ENCODE measurements at regions not wholly inside any gene's neighbourhood (a gene's known extent, or its start where the extent isn't known, plus 50 kb on each side); places are given as distances from the start of the nearest gene placed in this dataset.
"Not testable (repeated sequence)": the region's sequence is repeated elsewhere in the genome, so short reads cannot be mapped to it uniquely, and the experiment has no call there.

- no peaks in the 10 kb centered on the region for H3K4me1 Mint-ChIP-seq (ENCODE audit: low read depth, unreplicated experiment)
- H3K4me1 ChIP-seq = no peaks in the 10 kb centered on the region
- DNase-seq = no peak
- no peaks in the 10 kb centered on the region for H3K36me3 Mint-ChIP-seq (ENCODE audit: insufficient read depth, unreplicated experiment)
- no peak overlapping the region for H3K4me3 Mint-ChIP-seq (ENCODE audit: unreplicated experiment)
- CTCF ChIA-PET = interaction anchor here (0.8 kb wide), 1 partner anchor 358 kb away, joined by 6 read pairs; no protein-coding TSS in a partner anchor
- H3K27ac Mint-ChIP-seq (ENCODE audit: unreplicated experiment) = no peak overlapping the region
- H3K9me3 Mint-ChIP-seq (ENCODE audit: unreplicated experiment) = no peaks in the 10 kb centered on the region
- no TSS peak for BruUV-seq (replicated peaks)
- POLR2A ChIA-PET = no interaction called here
- no peaks in the 10 kb centered on the region for H3K27me3 Mint-ChIP-seq (ENCODE audit: insufficient read depth, unreplicated experiment)
- H3K4me3 ChIP-seq (ENCODE audit: low read depth, low read length) = no peak overlapping the region
- no peaks in the 10 kb centered on the region for H3K36me3 ChIP-seq (ENCODE audit: control insufficient read depth, insufficient read depth, low read length)
- H3K9me3 ChIP-seq = no peaks in the 10 kb centered on the region
- TF ChIP-seq CTCF (IDR thresholded peaks at IDR 0.05; ENCODE audit: insufficient read depth in 1 of 2, low read depth in 1 of 2, low read length in 1 of 2, severe bottlenecking in 1 of 2, unreplicated experiment in 1 of 2) = no peak
- intact Hi-C loops (cut with micrococcal nuclease; ENCODE audit: unreplicated experiment) = no loop called here
- no peaks in the 10 kb centered on the region for H3K27me3 ChIP-seq (replicated peaks; ENCODE audit: control insufficient read depth, insufficient read depth, low read length)
These were observed 176.9 kb downstream of the FASLG start for GRCh38 chr1:172835834-172836233.

- no TSS peak for BruUV-seq (replicated peaks)
- no peaks in the 10 kb centered on the region for H3K9me3 Mint-ChIP-seq (ENCODE audit: unreplicated experiment)
- no peaks in the 10 kb centered on the region for H3K27me3 Mint-ChIP-seq (ENCODE audit: insufficient read depth, unreplicated experiment)
- intact Hi-C loops (cut with micrococcal nuclease; ENCODE audit: unreplicated experiment) = no loop called here
- no peaks in the 10 kb centered on the region for H3K27me3 ChIP-seq (replicated peaks; ENCODE audit: control insufficient read depth, insufficient read depth, low read length)
- POLR2A ChIA-PET = no interaction called here
- no peaks in the 10 kb centered on the region for H3K4me1 Mint-ChIP-seq (ENCODE audit: low read depth, unreplicated experiment)
- TF ChIP-seq CTCF (IDR thresholded peaks at IDR 0.05; ENCODE audit: insufficient read depth in 1 of 2, low read depth in 1 of 2, low read length in 1 of 2, severe bottlenecking in 1 of 2, unreplicated experiment in 1 of 2) = no peak
- DNase-seq = no peak
- no peak overlapping the region for H3K4me3 ChIP-seq (ENCODE audit: low read depth, low read length)
- H3K36me3 Mint-ChIP-seq (ENCODE audit: insufficient read depth, unreplicated experiment) = no peaks in the 10 kb centered on the region
- no peaks in the 10 kb centered on the region for H3K4me1 ChIP-seq
- H3K36me3 ChIP-seq (ENCODE audit: control insufficient read depth, insufficient read depth, low read length) = no peaks in the 10 kb centered on the region
- H3K9me3 ChIP-seq = no peaks in the 10 kb centered on the region
- no peak overlapping the region for H3K27ac Mint-ChIP-seq (ENCODE audit: unreplicated experiment)
- CTCF ChIA-PET = no interaction called here
- H3K4me3 Mint-ChIP-seq (ENCODE audit: unreplicated experiment) = no peak overlapping the region
These were observed 179.1 kb downstream of the FASLG start for GRCh38 chr1:172837816-172838679.

- H3K9me3 ChIP-seq = no peaks in the 10 kb centered on the region
- no peaks in the 10 kb centered on the region for H3K27me3 ChIP-seq (replicated peaks; ENCODE audit: control insufficient read depth, insufficient read depth, low read length)
- no peaks in the 10 kb centered on the region for H3K27me3 Mint-ChIP-seq (ENCODE audit: insufficient read depth, unreplicated experiment)
- DNase-seq = no peak
- no peaks in the 10 kb centered on the region for H3K36me3 ChIP-seq (ENCODE audit: control insufficient read depth, insufficient read depth, low read length)
- no peaks in the 10 kb centered on the region for H3K36me3 Mint-ChIP-seq (ENCODE audit: insufficient read depth, unreplicated experiment)
- ChIA-PET CTCF (no interaction called here), POLR2A (no interaction called here)
- no TSS peak for BruUV-seq (replicated peaks)
- no peak for TF ChIP-seq CTCF (IDR thresholded peaks at IDR 0.05; ENCODE audit: insufficient read depth in 1 of 2, low read depth in 1 of 2, low read length in 1 of 2, severe bottlenecking in 1 of 2, unreplicated experiment in 1 of 2)
- H3K27ac Mint-ChIP-seq (ENCODE audit: unreplicated experiment) = no peak overlapping the region
- H3K4me1 ChIP-seq = no peaks in the 10 kb centered on the region
- no peak overlapping the region for H3K4me3 ChIP-seq (ENCODE audit: low read depth, low read length)
- intact Hi-C loops (cut with micrococcal nuclease; ENCODE audit: unreplicated experiment) = no loop called here
- no peaks in the 10 kb centered on the region for H3K9me3 Mint-ChIP-seq (ENCODE audit: unreplicated experiment)
- H3K4me3 Mint-ChIP-seq (ENCODE audit: unreplicated experiment) = no peak overlapping the region
- H3K4me1 Mint-ChIP-seq (ENCODE audit: low read depth, unreplicated experiment) = no peaks in the 10 kb centered on the region
These were observed 179.9 kb downstream of the FASLG start for GRCh38 chr1:172838680-172839313.

- H3K4me1 Mint-ChIP-seq (ENCODE audit: low read depth, unreplicated experiment); POLR2A ChIA-PET; H3K4me3 Mint-ChIP-seq (ENCODE audit: unreplicated experiment); H3K27me3 Mint-ChIP-seq (ENCODE audit: insufficient read depth, unreplicated experiment); BruUV-seq (replicated peaks); H3K36me3 Mint-ChIP-seq (ENCODE audit: insufficient read depth, unreplicated experiment); H3K9me3 ChIP-seq; H3K9me3 Mint-ChIP-seq (ENCODE audit: unreplicated experiment); H3K27me3 ChIP-seq (replicated peaks; ENCODE audit: control insufficient read depth, insufficient read depth, low read length); H3K27ac Mint-ChIP-seq (ENCODE audit: unreplicated experiment); H3K4me3 ChIP-seq (ENCODE audit: low read depth, low read length); H3K36me3 ChIP-seq (ENCODE audit: control insufficient read depth, insufficient read depth, low read length); intact Hi-C loops (cut with micrococcal nuclease; ENCODE audit: unreplicated experiment); CTCF ChIA-PET; DNase-seq; H3K4me1 ChIP-seq: not testable (repeated sequence)
These were observed 180.7 kb downstream of the FASLG start for GRCh38 chr1:172839639-172840038.

Measured in Caco-2 (cell line).